ENCODE measurements at regions not wholly inside any gene's neighbourhood (a gene's known extent, or its start where the extent isn't known, plus 50 kb on each side); places are given as distances from the start of the nearest gene placed in this dataset.

- no peak for DNase-seq (ENCODE audit: low read depth)
- no peak for TF ChIP-seq CTCF (conservative IDR thresholded peaks at IDR 0.05; ENCODE audit: control insufficient read depth, insufficient read depth, low read depth, low read length)
These were observed 109.7 kb upstream of the IER5L start for GRCh38 chr9:129287619-129288305.

GRCh38 chr9:129285979-129286772 is 108.1 kb upstream of the IER5L start:
- no peak for TF ChIP-seq CTCF (conservative IDR thresholded peaks at IDR 0.05; ENCODE audit: control insufficient read depth, insufficient read depth, low read depth, low read length)
- DNase-seq (ENCODE audit: low read depth) = no peak
- no peak overlapping the region for H3K4me3 ChIP-seq (ENCODE audit: control insufficient read depth, low read depth, low read length)

More at GRCh38 chr9:129287619-129288305, 109.7 kb upstream of the IER5L start:
- H3K4me3 ChIP-seq (ENCODE audit: control insufficient read depth, low read depth, low read length) = no peak overlapping the region

- no peak for DNase-seq (ENCODE audit: low read depth)
- H3K4me3 ChIP-seq (ENCODE audit: control insufficient read depth, low read depth, low read length) = no peak overlapping the region
- no peak for TF ChIP-seq CTCF (conservative IDR thresholded peaks at IDR 0.05; ENCODE audit: control insufficient read depth, insufficient read depth, low read depth, low read length)
These were observed 107.3 kb upstream of the IER5L start for GRCh38 chr9:129285382-129285781.

- H3K4me3 ChIP-seq (ENCODE audit: control insufficient read depth, low read depth, low read length) = no peak overlapping the region
- DNase-seq (ENCODE audit: low read depth) = no peak
- TF ChIP-seq CTCF (conservative IDR thresholded peaks at IDR 0.05; ENCODE audit: control insufficient read depth, insufficient read depth, low read depth, low read length) = no peak
These were observed 106.7 kb upstream of the IER5L start for GRCh38 chr9:129284607-129285291.

- no peak overlapping the region for H3K4me3 ChIP-seq (ENCODE audit: control insufficient read depth, low read depth, low read length)
- DNase-seq (ENCODE audit: low read depth) = no peak
- TF ChIP-seq CTCF (conservative IDR thresholded peaks at IDR 0.05; ENCODE audit: control insufficient read depth, insufficient read depth, low read depth, low read length) = no peak
These were observed 105.9 kb upstream of the IER5L start for GRCh38 chr9:129283705-129284606.

GRCh38 chr9:129283291-129283691 is 105.2 kb upstream of the IER5L start:
- DNase-seq (ENCODE audit: low read depth) = no peak
- no peak for TF ChIP-seq CTCF (conservative IDR thresholded peaks at IDR 0.05; ENCODE audit: control insufficient read depth, insufficient read depth, low read depth, low read length)
- no peak overlapping the region for H3K4me3 ChIP-seq (ENCODE audit: control insufficient read depth, low read depth, low read length)

Measured in fibroblast of mammary gland (primary cell).